Cardiac fibroblast (primary cell): ENCODE measurements at regions not wholly inside any gene's neighbourhood (a gene's known extent, or its start where the extent isn't known, plus 50 kb on each side); places are given as distances from the start of the nearest gene placed in this dataset.

Experiments
- DNase-seq, 2 donors: peaks; one replicate each; pipeline versions ENCODE4 v3.0.0 to v3.0.0-alpha.2; 2010; ENCODE audit warnings: low read depth in 2 of 2
- H3K4me3 ChIP-seq, 2 donors: replicated peaks in 1 of 2; 1 replicate in 1 of 2; 2 replicates in 1 of 2; pipeline ENCODE4 v1.5.1; 2011; ENCODE audit warnings: low read depth in 2 of 2, low read length in 2 of 2, mild to moderate bottlenecking in 2 of 2, moderate library complexity in 1 of 2
- CTCF ChIP-seq: IDR thresholded peaks from one replicate; pipeline ENCODE4 v1.5.1; 2011; ENCODE audit warnings: low read depth, mild to moderate bottlenecking, low read length, inconsistent platforms

- no peak for TF ChIP-seq CTCF
- no peak overlapping the region for H3K4me3 ChIP-seq
- no peak for DNase-seq
These were observed 199.1 kb upstream of the TMPRSS15 start for GRCh38 chr21:18602711-18603110.

GRCh38 chr21:18603261-18603660, 199.7 kb upstream of the TMPRSS15 start:
- H3K4me3 ChIP-seq: no peak overlapping the region
- no peak for TF ChIP-seq CTCF
- no peak for DNase-seq

DNA sequence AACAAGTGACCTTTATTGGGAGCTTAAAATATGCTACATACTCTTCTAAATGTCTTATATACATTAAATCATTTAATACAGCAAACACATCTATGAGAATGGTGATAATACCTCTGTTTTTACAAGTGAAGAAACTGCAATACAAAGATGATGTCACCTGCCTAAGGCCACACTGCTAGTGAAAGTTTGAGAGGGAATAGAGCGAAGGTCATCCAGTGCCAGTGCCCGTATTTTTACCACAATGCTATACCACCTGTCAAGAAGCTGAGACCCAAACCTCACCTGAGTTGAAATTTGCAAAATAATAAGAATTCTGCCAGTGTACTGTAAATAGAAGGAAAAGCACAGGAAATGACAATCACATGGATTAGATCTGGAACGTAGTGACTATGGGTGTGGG, 200.4 kb upstream of the TMPRSS15 start:
- no peak for TF ChIP-seq CTCF
- no peak for DNase-seq
- H3K4me3 ChIP-seq: no peak overlapping the region

- no peak for TF ChIP-seq CTCF
- DNase-seq: no peak
- no peak overlapping the region for H3K4me3 ChIP-seq
These were observed 204.6 kb upstream of the TMPRSS15 start for GRCh38 chr21:18608226-18608625.

DNA sequence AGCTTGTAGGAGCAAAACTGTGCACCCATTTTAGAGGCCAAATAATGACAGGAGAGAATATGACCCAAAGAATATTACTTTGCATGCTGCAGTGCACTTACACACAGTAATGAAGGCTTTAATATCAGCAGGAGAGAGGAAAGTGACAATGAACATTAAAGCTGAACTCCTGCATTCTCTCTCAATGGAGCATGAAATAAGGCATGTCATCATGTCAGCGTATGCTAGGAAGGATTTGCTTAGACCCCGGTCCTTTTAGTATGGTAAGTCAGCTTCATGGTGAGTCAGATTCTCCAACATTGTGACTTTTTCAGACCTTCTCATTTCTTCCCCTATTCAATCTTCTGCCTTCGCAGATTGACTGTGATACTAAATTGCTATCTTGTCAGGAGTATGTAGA, 210.7 kb upstream of the TMPRSS15 start:
- no peak for DNase-seq
- H3K4me3 ChIP-seq: no peak overlapping the region
- no peak for TF ChIP-seq CTCF

DNA sequence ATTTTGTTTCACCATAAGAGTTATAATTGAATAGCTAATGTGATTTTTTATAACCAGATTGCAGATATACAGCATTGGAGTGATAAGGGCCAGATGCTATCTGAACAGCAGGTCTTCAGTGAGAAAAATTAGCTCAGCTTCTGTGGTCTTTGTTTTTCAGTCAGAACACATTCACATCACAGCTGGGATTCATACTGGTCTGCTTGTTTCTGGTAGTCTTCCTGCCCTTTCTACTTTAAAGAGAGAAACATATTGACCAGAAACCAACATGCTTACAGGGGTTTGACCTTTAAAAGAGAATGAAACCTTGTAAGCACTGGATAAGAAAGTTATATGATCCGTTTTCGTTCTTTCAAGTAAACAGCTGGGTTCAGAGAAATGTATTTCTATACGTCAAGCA, 213.7 kb upstream of the TMPRSS15 start:
- DNase-seq: no peak
- H3K4me3 ChIP-seq: no peak overlapping the region
- no peak for TF ChIP-seq CTCF

DNA sequence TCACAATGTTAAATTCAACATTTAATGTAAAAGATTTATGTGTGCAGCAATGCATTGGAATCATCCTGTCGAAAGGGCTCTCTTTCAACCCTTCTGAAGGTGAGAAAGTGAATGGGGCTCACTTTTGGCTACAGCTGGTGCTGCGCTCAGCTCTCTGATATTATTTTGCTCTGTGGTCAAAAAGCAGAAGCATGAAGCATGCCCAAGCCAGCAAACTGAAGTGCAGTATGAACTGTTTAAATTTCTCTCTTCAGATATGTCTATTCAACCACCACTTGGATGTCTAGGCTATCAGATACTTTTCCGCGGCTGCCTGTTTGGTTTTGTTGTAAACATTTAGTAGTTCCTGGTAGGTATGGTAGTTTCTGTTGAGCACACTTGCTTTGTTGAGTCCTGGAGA, 216.9 kb upstream of the TMPRSS15 start:
- TF ChIP-seq CTCF: no peak
- no peak overlapping the region for H3K4me3 ChIP-seq
- no peak for DNase-seq
